Right ventricle myocardium inferior (tissue), 1 donor: ENCODE measurements at regions not wholly inside any gene's neighbourhood (a gene's known extent, or its start where the extent isn't known, plus 50 kb on each side); places are given as distances from the start of the nearest gene placed in this dataset.
A peak's percentile ranks its signal among the peaks of the same experiment; 100 is the strongest.
"Not testable (repeated sequence)": the region's sequence is repeated elsewhere in the genome, so short reads cannot be mapped to it uniquely, and the experiment has no call there.

Source experiments
- ATAC-seq: fragments of 200-7000 bp; cut with Tn5 transposase; one replicate; pipeline ENCODE4 v1.9.1; 2020; ENCODE audit warnings: mild to moderate bottlenecking, moderate library complexity
- DNase-seq: peaks from one replicate; pipeline ENCODE4 v3.0.0; 2021; ENCODE audit errors: missing footprints
- intact Hi-C: fragments of 100-400 bp; cut with DNase I; formaldehyde crosslinking; loops from one replicate; pipeline ENCODE4 v1.11.0; 2022
- donor health status: DM: no; HTN: yes; CAD: no; lungs with severe emphysema.

GRCh38 chr6:111925296-111925695 is 52.0 kb upstream of the FYN start:
- intact Hi-C loops, result no loop called here
- ATAC-seq (no peak), DNase-seq (no peak)

- intact Hi-C loops, result no loop called here
- no peak for ATAC-seq
- no peak for DNase-seq
Observed at GRCh38 chr6:111926731-111927302, 53.6 kb upstream of the FYN start.

DNA sequence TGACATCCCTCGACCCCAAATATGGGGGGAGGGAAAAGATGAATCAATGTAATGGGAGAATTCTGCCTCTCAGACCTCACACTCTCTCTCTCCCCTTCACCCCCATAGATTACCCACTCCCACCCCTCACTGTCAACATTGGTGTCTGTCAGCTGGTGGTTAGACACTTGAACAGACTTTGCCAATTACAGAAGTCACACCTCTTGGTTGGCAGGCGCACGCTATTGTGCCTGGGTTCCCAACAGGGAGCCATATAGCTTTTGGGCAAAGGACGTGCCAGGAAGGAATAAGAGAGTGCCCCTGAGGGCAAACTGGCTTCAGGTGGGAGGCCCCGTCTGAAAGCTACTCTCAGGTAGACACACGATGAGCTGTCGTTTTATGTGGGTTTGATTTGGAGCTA is 54.1 kb upstream of the FYN start:
- no peak for DNase-seq
- ATAC-seq, result no peak
- intact Hi-C loops, result no loop called here

GRCh38 chr6:111928139-111928538 is 54.9 kb upstream of the FYN start:
- DNase-seq (no peak), ATAC-seq (no peak)
- intact Hi-C loops, result no loop called here

- intact Hi-C loops, ATAC-seq: not testable (repeated sequence)
Observed at GRCh38 chr6:111934611-111935010, 61.4 kb upstream of the FYN start.

GRCh38 chr6:111936718-111937117 is 63.5 kb upstream of the FYN start:
- intact Hi-C loops, result no loop called here

More at GRCh38 chr6:111934611-111935010, 61.4 kb upstream of the FYN start:
- DNase-seq, result not testable (repeated sequence)

DNA sequence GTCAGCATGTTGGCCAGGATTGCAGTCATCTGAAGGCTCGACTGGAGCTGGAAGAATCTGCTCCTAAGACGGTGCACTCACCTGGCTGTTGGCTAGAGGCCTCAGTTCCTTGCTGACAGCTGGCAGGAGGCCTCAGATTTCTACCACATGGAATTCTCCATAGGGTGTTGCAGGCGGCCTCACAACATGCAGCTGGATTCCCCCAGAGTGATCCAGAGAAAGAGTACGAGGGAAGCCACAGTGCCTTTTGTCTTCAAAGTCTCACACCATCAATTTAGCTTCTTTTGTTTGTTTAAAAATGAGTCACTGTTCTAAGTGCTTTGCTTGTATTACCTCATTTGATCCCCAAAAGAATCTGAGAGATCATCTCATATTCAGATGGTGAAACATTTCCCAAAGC is 65.5 kb upstream of the FYN start:
- intact Hi-C loops, result no loop called here
- ATAC-seq, result no peak
- no peak for DNase-seq

More at GRCh38 chr6:111936718-111937117, 63.5 kb upstream of the FYN start:
- ATAC-seq (no peak), DNase-seq (no peak)

GRCh38 chr6:111939902-111940301 is 66.7 kb upstream of the FYN start:
- ATAC-seq (no peak), DNase-seq (no peak)
- intact Hi-C loops, result no loop called here

DNA sequence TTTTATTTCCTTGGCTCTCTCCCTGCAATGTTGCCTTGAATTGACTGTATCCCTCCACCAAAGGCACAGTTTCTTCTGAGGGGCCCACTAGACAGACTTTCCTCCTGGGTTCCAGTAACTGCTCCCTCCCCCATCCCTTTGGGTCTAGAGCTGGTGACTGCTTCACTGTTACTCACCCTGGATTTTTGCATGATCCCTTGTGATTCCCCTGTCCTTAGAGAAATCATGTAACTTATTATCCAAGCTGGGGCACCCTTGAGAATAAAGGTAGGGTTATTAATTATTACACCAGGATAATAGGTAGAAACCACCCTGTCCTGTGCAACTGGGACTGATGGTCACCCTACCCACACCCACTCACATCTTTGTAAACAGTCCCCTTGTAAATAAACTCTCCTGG is 67.5 kb upstream of the FYN start:
- DNase-seq (no peak), ATAC-seq (no peak)
- intact Hi-C loops, result no loop called here

GRCh38 chr6:111941686-111942330 is 68.6 kb upstream of the FYN start:
- DNase-seq (no peak), ATAC-seq (no peak)
- intact Hi-C loops, result no loop called here

- no peak for DNase-seq
- ATAC-seq, result no peak
- intact Hi-C loops, result no loop called here
Observed at GRCh38 chr6:111942561-111942960, 69.3 kb upstream of the FYN start.

GRCh38 chr6:111943266-111943665 is 70.0 kb upstream of the FYN start:
- ATAC-seq, result no peak
- no peak for DNase-seq
- intact Hi-C loops, result no loop called here

- ATAC-seq, result no peak
- DNase-seq, result no peak
- intact Hi-C loops, result no loop called here
Observed at GRCh38 chr6:111943726-111944125, 70.5 kb upstream of the FYN start.

DNA sequence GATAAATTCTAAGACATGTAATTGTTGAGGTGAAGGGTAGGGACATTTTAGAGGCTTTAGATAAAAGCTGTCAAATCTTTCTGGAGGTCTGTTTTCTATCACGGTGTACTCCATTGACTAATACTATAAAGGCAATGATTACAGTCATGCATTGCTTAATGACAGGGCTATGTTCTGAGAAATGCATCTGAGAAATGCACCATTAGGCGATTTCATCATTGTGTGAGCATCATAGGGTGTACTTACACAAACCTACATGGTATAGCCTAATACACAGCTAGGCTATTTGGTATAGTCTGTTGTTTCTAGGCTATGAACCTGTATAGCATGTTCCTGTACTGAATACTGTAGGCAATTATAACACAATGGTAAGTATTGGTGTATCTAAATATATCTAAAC is 71.3 kb upstream of the FYN start:
- no peak for DNase-seq
- intact Hi-C loops, result no loop called here
- no peak for ATAC-seq

DNA sequence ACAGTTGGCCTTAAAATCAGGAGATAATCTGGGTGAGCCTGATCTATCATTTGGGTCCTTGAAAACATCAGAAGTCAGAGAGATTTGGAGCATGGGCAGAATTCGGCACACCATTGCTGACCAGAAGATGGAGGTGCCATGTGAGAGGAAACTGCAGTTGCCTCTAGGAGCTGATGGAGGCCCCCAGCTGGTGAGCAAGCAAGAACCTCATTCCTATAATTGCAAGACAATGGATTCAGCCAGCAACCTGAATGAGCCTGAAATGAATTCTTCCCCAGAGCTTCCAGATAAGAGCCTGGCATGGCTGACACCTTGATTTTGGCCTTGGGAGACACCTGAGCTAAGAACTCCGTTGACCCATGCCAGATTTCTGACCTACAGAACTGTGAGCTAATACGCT is 76.3 kb upstream of the FYN start:
- intact Hi-C loops, result no loop called here
- ATAC-seq, result no peak
- DNase-seq, result no peak

DNA sequence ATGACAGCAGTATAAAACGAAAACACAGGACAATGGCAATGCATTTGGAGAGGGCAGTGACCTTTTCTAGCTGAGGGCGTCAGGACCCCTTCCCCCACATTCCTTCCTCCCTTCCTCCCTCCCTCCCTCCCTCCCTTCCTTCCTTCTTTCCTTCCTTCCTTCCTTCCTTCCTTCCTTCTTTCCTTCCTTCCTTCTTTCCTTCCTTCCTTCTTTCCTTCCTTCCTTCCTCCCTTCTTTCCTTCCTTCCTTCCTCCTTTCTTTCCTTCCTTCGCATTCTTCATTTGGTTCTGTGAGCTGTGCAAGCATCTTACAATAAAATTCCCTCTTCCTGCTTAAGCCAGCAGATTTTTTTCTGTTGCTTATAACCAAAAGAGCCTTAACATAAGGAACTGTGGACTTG is 76.7 kb upstream of the FYN start:
- ATAC-seq, DNase-seq, intact Hi-C loops: not testable (repeated sequence)

GRCh38 chr6:111950661-111951496 is 77.6 kb upstream of the FYN start:
- intact Hi-C loops, result no loop called here
- ATAC-seq (peak; percentile 33), DNase-seq (peak; percentile 62)

GRCh38 chr6:111951497-111952085 is 78.3 kb upstream of the FYN start:
- DNase-seq (peak; percentile 39), ATAC-seq (no peak)
- intact Hi-C loops, result no loop called here

GRCh38 chr6:111952274-111952673 is 79.0 kb upstream of the FYN start:
- DNase-seq (no peak), ATAC-seq (no peak)
- intact Hi-C loops, result no loop called here
